GM19455 (cell line): ENCODE measurements at regions not wholly inside any gene's neighbourhood (a gene's known extent, or its start where the extent isn't known, plus 50 kb on each side); places are given as distances from the start of the nearest gene placed in this dataset.
"Not testable (repeated sequence)": the region's sequence is repeated elsewhere in the genome, so short reads cannot be mapped to it uniquely, and the experiment has no call there.

Source experiments
- ATAC-seq: cut with Tn5 transposase; IDR thresholded peaks from one replicate; pipeline ENCODE4 v1.9.1; 2021; ENCODE audit not compliant: unreplicated experiment

DNA sequence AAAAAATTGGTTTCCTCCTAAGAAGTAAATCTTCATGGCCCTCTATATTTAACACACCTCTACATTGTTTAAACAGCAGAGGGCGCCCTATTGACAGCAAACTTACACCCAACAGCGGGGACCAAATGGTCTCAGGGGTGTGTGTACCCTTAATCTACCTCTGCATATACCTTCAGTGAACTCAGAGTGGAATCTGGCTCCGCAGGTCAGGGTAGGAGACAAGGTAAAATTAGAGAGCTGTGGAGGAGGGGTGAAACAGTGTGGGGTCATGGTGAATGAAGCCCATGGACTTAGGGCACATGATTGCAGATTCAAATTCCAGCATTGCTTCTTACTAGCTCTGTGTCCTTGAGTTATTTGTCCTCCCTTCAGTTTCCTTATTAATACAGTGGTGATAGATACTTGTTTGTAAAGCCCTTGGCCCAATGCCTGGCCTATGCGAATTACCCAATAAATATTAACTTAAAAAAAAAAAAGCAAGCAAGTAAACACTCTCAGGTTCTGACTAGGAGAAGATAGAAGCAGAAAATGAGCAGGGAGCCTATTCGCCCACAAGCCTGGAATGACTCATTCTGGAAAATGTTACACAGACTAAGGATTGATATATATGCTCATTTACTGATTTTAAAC is 122.9 kb downstream of the CAVIN4 start:
- peak; percentile 57 for ATAC-seq

- ATAC-seq, result peak; percentile 85
These were observed 136.7 kb downstream of the CAVIN4 start for GRCh38 chr9:100714372-100715099.

DNA sequence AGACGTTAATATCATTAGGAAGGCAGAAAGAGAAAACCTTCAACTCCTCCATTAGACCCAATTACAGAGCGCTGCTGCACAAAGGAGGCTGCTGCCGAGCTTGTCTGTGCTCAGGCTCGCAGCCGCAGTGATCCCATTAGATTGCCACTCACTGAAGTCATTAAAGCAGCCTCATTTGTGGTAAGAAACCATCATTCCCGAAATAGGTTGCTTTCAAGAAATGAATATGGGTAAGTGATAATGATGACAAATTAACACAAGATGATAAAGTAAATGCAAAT is 137.2 kb downstream of the CAVIN4 start:
- ATAC-seq, result no peak

- no peak for ATAC-seq
These were observed 140.8 kb downstream of the CAVIN4 start for GRCh38 chr9:100718717-100719116.

GRCh38 chr9:100720922-100721321 is 143.0 kb downstream of the CAVIN4 start:
- no peak for ATAC-seq

DNA sequence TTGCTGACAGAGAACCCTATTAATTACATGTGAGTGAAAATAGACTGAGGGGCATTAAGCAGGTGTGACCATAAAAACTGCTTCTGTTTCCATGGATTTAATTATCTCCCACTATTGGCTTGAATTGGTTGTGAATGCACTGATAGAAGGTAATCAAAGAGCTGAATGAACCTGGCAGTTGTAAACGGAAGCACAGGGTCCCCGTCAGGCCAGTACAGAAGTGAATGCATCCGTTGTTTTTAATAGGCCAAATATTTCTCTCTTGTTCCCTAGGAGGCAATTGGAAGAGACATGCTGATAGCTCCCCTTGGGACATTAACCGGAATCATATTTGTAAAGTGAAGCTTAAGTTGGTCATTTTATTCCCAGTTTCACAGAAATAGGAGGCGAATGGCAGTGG is 147.0 kb downstream of the CAVIN4 start:
- ATAC-seq, result no peak

- no peak for ATAC-seq
These were observed 147.5 kb downstream of the CAVIN4 start for GRCh38 chr9:100725371-100725770.

DNA sequence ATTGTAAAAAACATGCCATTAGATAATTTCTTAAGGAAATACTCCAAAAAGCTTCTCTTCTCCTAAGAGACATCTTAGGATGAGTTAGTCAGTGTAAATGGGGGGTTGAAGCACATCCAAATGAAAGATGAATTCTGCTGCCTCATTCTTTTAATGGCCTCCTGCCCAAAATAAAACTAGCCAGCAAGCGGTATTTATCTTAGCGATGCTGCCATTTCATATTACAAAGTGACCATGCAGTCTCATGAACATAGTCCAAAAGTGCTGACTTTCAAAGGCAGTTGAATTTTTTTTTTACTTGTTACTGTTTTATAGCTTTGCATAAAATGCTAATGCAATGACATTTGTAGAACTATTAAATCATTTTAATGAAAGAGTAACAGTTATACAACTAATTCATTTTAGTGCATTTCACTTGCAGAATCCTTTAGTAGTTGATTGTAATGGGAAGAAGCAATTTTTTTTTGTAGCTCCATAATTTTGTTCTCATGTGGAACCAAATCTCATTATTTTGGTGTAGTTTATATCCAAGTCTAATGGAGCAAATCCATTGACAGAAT is 151.5 kb downstream of the CAVIN4 start:
- no peak for ATAC-seq

- no peak for ATAC-seq
These were observed 152.2 kb downstream of the CAVIN4 start for GRCh38 chr9:100730086-100730485.

- ATAC-seq, result no peak
These were observed 153.2 kb downstream of the CAVIN4 start for GRCh38 chr9:100731038-100731556.

GRCh38 chr9:100731557-100731956 is 153.7 kb downstream of the CAVIN4 start:
- no peak for ATAC-seq

DNA sequence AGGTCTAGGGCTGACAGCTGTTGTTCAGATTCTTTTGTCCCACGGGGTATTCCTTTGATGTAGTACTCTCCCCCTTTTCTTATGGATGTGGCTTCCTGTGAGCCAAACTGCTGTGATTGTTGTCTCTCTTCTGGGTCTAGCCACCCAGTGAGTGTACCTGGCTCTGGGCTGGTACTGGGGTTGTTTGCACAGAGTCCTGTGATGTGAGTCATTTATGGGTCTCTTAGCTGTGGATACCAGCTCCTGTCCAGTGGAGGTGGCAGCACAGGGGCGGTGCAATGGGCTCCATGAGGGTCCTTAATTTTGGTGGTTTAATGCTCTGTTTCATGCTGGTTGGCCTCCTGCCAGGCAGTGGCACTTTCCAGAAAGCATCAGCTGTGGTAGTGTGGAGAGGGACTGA is 161.3 kb downstream of the CAVIN4 start:
- ATAC-seq, result no peak

- no peak for ATAC-seq
These were observed 161.8 kb downstream of the CAVIN4 start for GRCh38 chr9:100739666-100740065.

DNA sequence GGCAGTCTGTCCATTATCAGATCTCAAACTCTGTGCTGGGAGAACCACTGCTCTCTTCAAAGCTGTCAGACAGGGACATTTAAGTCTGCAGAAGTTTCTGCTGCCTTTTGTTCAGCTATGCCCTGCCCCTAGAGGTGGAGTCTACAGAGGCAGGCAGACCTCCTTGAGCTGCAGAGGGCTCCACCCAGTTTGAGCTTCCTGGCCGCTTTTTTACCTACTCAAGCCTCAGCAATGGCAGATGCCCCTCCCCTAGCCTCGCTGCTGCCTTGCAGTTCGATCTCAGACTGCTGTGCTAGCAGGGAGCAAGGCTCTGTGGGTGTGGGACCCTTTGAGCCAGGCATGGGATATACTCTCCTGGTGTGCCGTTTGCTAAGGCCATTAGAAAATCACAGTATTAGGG is 171.1 kb downstream of the CAVIN4 start:
- ATAC-seq, result not testable (repeated sequence)

- ATAC-seq, result no peak
These were observed 178.3 kb downstream of the CAVIN4 start for GRCh38 chr9:100756217-100756616.

GRCh38 chr9:100759215-100759614 is 181.3 kb downstream of the CAVIN4 start:
- no peak for ATAC-seq

DNA sequence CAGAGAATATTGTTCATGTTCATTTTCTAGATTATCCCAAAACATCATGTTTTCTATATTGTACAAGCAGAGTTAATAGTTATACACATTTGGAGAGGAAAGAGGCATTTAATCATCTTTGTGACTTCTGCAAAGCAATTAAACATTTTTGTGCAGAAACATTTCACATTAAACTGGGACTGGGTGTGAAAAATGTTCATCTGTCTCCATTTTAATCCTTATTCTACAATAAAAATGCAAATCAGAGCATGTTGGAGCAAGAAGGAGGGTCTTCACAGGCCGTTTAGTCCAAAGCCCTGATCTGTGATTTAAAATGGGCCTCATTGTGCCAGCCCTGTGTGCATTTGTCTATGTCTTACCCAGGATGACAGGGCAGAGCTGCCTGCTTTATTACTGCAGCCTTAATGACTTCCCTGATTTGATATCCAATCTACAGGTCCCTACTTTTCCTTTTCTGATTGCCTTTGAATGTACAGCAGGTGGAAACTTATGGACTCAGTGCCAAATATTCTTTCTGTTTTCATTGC is 183.5 kb downstream of the CAVIN4 start:
- ATAC-seq, result no peak

DNA sequence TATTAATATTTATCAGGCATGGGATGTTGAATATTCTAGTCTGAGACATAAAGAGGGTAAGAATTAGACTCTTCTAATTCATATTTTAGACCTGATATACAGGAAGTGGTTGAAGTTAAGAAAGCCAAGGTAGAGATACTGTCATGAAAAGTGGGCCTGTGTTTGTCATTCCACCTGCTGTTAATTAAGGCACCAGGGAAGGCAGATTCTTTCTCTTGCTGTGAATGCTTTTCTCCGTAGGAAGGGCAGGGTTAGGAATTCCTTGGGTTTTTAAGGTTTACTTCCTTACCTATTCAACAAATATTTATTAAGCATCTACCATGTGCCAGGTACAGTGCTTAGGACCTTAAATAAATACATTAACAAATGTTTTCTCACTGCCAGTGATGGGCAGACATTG is 196.4 kb downstream of the CAVIN4 start:
- ATAC-seq, result no peak

GRCh38 chr9:100774962-100775361 is 197.1 kb downstream of the CAVIN4 start:
- ATAC-seq, result no peak

DNA sequence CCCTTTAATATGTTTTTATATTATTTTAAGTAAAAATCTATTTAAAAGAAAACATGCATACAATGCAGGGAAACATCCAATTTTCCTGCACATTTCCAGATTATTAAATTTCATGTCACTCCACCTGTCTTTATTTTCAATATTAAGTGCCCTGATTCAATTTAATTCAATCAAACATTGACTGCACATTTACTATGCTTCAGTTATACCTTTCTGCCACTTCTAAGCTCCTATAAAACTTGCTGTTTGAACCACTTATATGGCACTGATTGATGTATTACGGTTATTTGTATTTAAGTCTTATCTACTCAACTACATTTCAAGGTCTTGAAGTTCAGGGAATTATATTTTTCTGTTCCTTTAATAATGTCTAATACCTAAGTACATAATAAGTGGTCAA is 198.0 kb downstream of the CAVIN4 start:
- no peak for ATAC-seq

DNA sequence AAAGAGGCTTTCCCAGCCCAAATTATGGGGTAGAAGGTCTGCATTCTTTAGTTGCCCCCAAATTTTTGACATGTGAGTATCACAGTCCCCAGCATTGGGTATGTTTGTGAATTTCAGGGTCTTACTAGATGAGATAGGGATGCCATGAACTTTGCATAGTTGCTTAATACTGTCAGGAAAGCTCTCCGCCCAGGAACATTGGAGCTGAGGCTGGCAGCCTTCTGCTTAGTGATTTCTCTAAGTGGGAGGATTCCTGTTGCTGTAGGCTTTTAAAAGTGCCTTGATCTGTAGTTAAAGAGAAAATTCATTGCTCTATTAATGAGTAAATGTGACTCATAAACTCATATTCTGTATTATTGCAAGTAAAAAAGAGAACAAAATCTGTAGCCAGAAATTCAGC is 206.9 kb downstream of the CAVIN4 start:
- ATAC-seq, result no peak

DNA sequence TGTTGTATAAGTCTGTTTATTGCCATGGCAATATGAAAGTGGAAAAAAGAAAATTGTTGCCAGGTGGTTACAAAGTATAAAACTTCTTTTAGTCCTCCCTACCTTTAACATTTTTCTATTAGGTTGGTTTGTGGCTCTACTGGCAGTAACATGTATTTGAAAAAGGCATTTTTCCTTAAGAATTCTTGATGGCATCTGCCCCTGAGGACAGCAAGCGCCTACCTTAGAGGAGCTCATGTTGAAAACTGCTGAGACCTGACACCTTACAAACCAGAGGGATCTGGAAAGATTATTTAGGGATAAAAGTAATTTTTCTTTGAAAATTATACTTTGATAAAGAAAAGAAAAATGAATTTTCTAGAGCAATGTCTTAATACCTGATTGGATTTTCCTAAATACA is 208.1 kb downstream of the CAVIN4 start:
- no peak for ATAC-seq
